ENCODE measurements at regions not wholly inside any gene's neighbourhood (a gene's known extent, or its start where the extent isn't known, plus 50 kb on each side); places are given as distances from the start of the nearest gene placed in this dataset.

GRCh38 chr13:64029343-64030093 is 2613.9 kb upstream of the PCDH20 start:
- DNase-seq = no peak

GRCh38 chr13:64028551-64028950 is 2612.9 kb upstream of the PCDH20 start:
- no peak for DNase-seq

- DNase-seq = no peak
Observed at GRCh38 chr13:64020126-64020525, 2604.5 kb upstream of the PCDH20 start.

- no peak for DNase-seq
Observed at GRCh38 chr13:64007339-64007738, 2591.7 kb upstream of the PCDH20 start.

GRCh38 chr13:64000321-64000720 is 2584.7 kb upstream of the PCDH20 start:
- no peak for DNase-seq

- no peak for DNase-seq
Observed at GRCh38 chr13:63999614-64000305, 2584.1 kb upstream of the PCDH20 start.

GRCh38 chr13:63983366-63983765 is 2567.7 kb upstream of the PCDH20 start:
- no peak for DNase-seq

- DNase-seq = no peak
Observed at GRCh38 chr13:63979951-63980350, 2564.3 kb upstream of the PCDH20 start.

- DNase-seq = no peak
Observed at GRCh38 chr13:63972328-63972727, 2556.7 kb upstream of the PCDH20 start.

- no peak for DNase-seq
Observed at GRCh38 chr13:63954683-63955082, 2539.0 kb upstream of the PCDH20 start.

GRCh38 chr13:63948045-63948444 is 2532.4 kb upstream of the PCDH20 start:
- DNase-seq = no peak

GRCh38 chr13:63944911-63945310 is 2529.3 kb upstream of the PCDH20 start:
- DNase-seq = no peak

GRCh38 chr13:63942372-63942771 is 2526.7 kb upstream of the PCDH20 start:
- DNase-seq = no peak

- DNase-seq = no peak
Observed at GRCh38 chr13:63938851-63939250, 2523.2 kb upstream of the PCDH20 start.

GRCh38 chr13:63910511-63910910 is 2494.9 kb upstream of the PCDH20 start:
- peak in 3 of 56 donors; percentile 0 to 8 (median 0) for DNase-seq

- no peak for DNase-seq
Observed at GRCh38 chr13:63909726-63910375, 2494.2 kb upstream of the PCDH20 start.

GRCh38 chr13:63902141-63902540 is 2486.5 kb upstream of the PCDH20 start:
- DNase-seq = no peak

- DNase-seq = no peak
Observed at GRCh38 chr13:63901630-63902029, 2486.0 kb upstream of the PCDH20 start.

- DNase-seq = no peak
Observed at GRCh38 chr13:63900406-63900805, 2484.8 kb upstream of the PCDH20 start.

GRCh38 chr13:63896321-63896720 is 2480.7 kb upstream of the PCDH20 start:
- no peak for DNase-seq

- no peak for DNase-seq
Observed at GRCh38 chr13:63882052-63882451, 2466.4 kb upstream of the PCDH20 start.

GRCh38 chr13:63880705-63881104 is 2465.1 kb upstream of the PCDH20 start:
- DNase-seq = no peak

GRCh38 chr13:63873936-63874335 is 2458.3 kb upstream of the PCDH20 start:
- DNase-seq = no peak

Measured in amygdala (tissue), 56 donors.